Ascending aorta (tissue), 2 donors: ENCODE measurements at regions not wholly inside any gene's neighbourhood (a gene's known extent, or its start where the extent isn't known, plus 50 kb on each side); places are given as distances from the start of the nearest gene placed in this dataset.

Experiments used
- DNase-seq, 2 donors: peaks; one replicate each; pipeline ENCODE4 v3.0.0-alpha.2; 2019; ENCODE audit warnings: low spot score in 2 of 2
- H3K27ac ChIP-seq, 2 donors: fragments of 200-600 bp; sonication (generic); one replicate each; pipeline ENCODE4 v1.5.1; 2016 to 2017; ENCODE audit warnings: mild to moderate bottlenecking in 1 of 2
- H3K27me3 ChIP-seq: fragments of 200-600 bp; sonication (generic); one replicate; pipeline ENCODE4 v1.5.1; 2017
- H3K36me3 ChIP-seq, 2 donors: fragments of 200-600 bp; sonication (generic); one replicate each; pipeline ENCODE4 v1.5.1; 2016
- H3K4me1 ChIP-seq, 2 donors: fragments of 200-600 bp; sonication (generic); one replicate each; pipeline ENCODE4 v1.5.1; 2016 to 2017; ENCODE audit warnings: mild to moderate bottlenecking in 1 of 2
- H3K4me3 ChIP-seq, 2 donors: fragments of 200-600 bp; sonication (generic); one replicate each; pipeline ENCODE4 v1.5.1; 2016 to 2017; ENCODE audit warnings: mild to moderate bottlenecking in 1 of 2
- H3K9me3 ChIP-seq, 2 donors: fragments of 200-600 bp; sonication (generic); one replicate each; pipeline ENCODE4 v1.5.1; 2016
- CTCF ChIP-seq, 3 experiments: fragments of 200-600 bp in 2 of 3; fragments of 450-650 bp in 1 of 3; sonication (generic) in 2 of 3; IDR thresholded peaks; one replicate each; pipeline ENCODE4 v1.5.1; 2016 to 2019; ENCODE audit warnings: antibody characterized with exemption in 3 of 3, mild to moderate bottlenecking in 1 of 3, moderate library complexity in 1 of 3
- intact Hi-C: fragments of 100-400 bp; cut with DNase I; formaldehyde crosslinking; loops from one replicate; pipeline ENCODE4 v1.15.1; 2023

- intact Hi-C loops, result no loop called here
- DNase-seq, result no peak
- Histone ChIP-seq H3K4me1 (no peaks in the 10 kb centered on the region), H3K36me3 (no peaks in the 10 kb centered on the region), H3K4me3 (no peak overlapping the region), H3K9me3 (no peaks in the 10 kb centered on the region), H3K27ac (no peak overlapping the region), H3K27me3 (no peaks in the 10 kb centered on the region)
- no peak for TF ChIP-seq CTCF (IDR thresholded peaks at IDR 0.05)
These were observed 137.7 kb downstream of the C4orf33 start for GRCh38 chr4:129233691-129234090.

DNA sequence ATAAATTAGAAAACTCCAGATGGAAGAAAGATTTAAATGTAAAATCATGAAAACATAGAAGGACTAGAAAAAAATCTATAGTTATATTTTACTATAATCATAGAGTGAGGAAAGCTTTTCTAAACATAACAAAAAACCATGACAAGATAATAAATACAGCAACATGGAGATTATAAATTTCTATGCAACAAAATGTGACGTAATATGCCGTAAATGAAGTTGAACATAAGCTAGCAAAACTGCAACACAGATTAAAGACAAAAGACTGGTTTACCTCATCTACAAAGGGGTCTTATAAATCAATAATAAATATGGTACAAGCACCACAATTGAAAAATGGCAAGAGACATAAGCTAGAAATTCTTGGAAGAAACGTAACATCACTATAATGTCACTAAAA, 140.4 kb downstream of the C4orf33 start:
- no peaks in the 10 kb centered on the region for H3K36me3 ChIP-seq
- intact Hi-C loops, result no loop called here
- DNase-seq, result no peak
- H3K9me3 ChIP-seq, result no peaks in the 10 kb centered on the region
- no peak for TF ChIP-seq CTCF (IDR thresholded peaks at IDR 0.05)
- H3K27ac ChIP-seq, result no peak overlapping the region
- no peaks in the 10 kb centered on the region for H3K27me3 ChIP-seq
- H3K4me1 ChIP-seq, result no peaks in the 10 kb centered on the region
- no peak overlapping the region for H3K4me3 ChIP-seq

DNA sequence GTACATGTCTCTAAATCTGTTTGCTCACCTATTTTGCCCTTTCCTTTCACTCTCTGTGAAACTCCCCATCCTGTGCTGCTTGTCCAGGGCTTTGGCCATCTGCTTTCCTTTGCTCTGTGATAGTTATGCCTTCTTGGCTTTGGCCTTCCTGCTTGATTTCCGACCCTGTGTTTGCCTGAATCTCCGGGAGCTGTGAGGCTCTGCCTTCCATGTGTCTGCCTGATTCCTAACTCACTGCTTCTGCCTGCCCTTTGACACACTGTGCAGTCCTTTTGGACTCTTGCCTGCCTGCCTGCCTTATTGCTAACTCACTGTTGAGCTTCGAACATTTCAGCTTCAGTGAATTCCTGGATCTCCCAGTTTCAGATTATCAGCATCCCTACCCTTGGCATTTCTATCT, 143.1 kb downstream of the C4orf33 start:
- Histone ChIP-seq H3K4me1 (no peaks in the 10 kb centered on the region), H3K36me3 (no peaks in the 10 kb centered on the region), H3K9me3 (no peaks in the 10 kb centered on the region), H3K4me3 (no peak overlapping the region), H3K27ac (no peak overlapping the region), H3K27me3 (no peaks in the 10 kb centered on the region)
- DNase-seq, result no peak
- intact Hi-C loops, result no loop called here
- no peak for TF ChIP-seq CTCF (IDR thresholded peaks at IDR 0.05)

GRCh38 chr4:129240816-129241215, 144.9 kb downstream of the C4orf33 start:
- DNase-seq, result no peak
- no peak for TF ChIP-seq CTCF (IDR thresholded peaks at IDR 0.05)
- H3K4me1 ChIP-seq, result no peaks in the 10 kb centered on the region
- intact Hi-C loops, result no loop called here
- no peaks in the 10 kb centered on the region for H3K9me3 ChIP-seq
- H3K27ac ChIP-seq, result no peak overlapping the region
- H3K36me3 ChIP-seq, result no peaks in the 10 kb centered on the region
- H3K4me3 ChIP-seq, result no peak overlapping the region
- H3K27me3 ChIP-seq, result no peaks in the 10 kb centered on the region

GRCh38 chr4:129246145-129246544, 150.2 kb downstream of the C4orf33 start:
- no peaks in the 10 kb centered on the region for H3K36me3 ChIP-seq
- DNase-seq, result no peak
- H3K27ac ChIP-seq, result no peak overlapping the region
- TF ChIP-seq CTCF (IDR thresholded peaks at IDR 0.05), result no peak
- no peaks in the 10 kb centered on the region for H3K9me3 ChIP-seq
- no peaks in the 10 kb centered on the region for H3K4me1 ChIP-seq
- no peaks in the 10 kb centered on the region for H3K27me3 ChIP-seq
- intact Hi-C loops, result no loop called here
- no peak overlapping the region for H3K4me3 ChIP-seq

- intact Hi-C loops, result no loop called here
- no peaks in the 10 kb centered on the region for H3K4me1 ChIP-seq
- no peak for DNase-seq
- H3K27ac ChIP-seq, result no peak overlapping the region
- no peaks in the 10 kb centered on the region for H3K27me3 ChIP-seq
- H3K4me3 ChIP-seq, result no peak overlapping the region
- H3K9me3 ChIP-seq, result no peaks in the 10 kb centered on the region
- TF ChIP-seq CTCF (IDR thresholded peaks at IDR 0.05), result no peak
- no peaks in the 10 kb centered on the region for H3K36me3 ChIP-seq
These were observed 151.0 kb downstream of the C4orf33 start for GRCh38 chr4:129246910-129247461.
